Muscle layer of colon (tissue), 2 donors: ENCODE measurements at regions not wholly inside any gene's neighbourhood (a gene's known extent, or its start where the extent isn't known, plus 50 kb on each side); places are given as distances from the start of the nearest gene placed in this dataset.
A peak's percentile ranks its signal among the peaks of the same experiment; 100 is the strongest.
"Not testable (repeated sequence)": the region's sequence is repeated elsewhere in the genome, so short reads cannot be mapped to it uniquely, and the experiment has no call there.

Source experiments
- H3K27ac ChIP-seq: one replicate; pipeline ENCODE4 v1.7.0; 2013; ENCODE audit warnings: low read depth, mild to moderate bottlenecking, low read length, moderate library complexity
- H3K27me3 ChIP-seq, 2 donors: one replicate each; pipeline ENCODE4 v1.7.0; 2013; ENCODE audit warnings: low read length in 2 of 2, mild to moderate bottlenecking in 2 of 2; ENCODE audit not compliant: insufficient read depth in 2 of 2, control insufficient read depth in 1 of 2
- H3K36me3 ChIP-seq: one replicate; pipeline ENCODE4 v1.7.0; 2013; ENCODE audit warnings: mild to moderate bottlenecking, low read length; ENCODE audit not compliant: insufficient read depth
- H3K4me1 ChIP-seq: one replicate; pipeline ENCODE4 v1.7.0; 2013; ENCODE audit warnings: mild to moderate bottlenecking, low read length; ENCODE audit not compliant: insufficient read depth
- H3K4me3 ChIP-seq, 2 donors: one replicate each; pipeline ENCODE4 v1.7.0; 2013; ENCODE audit warnings: low read length in 2 of 2, low read depth in 1 of 2, mild to moderate bottlenecking in 1 of 2, moderate library complexity in 1 of 2
- H3K9ac ChIP-seq: one replicate; pipeline ENCODE4 v1.7.0; 2013; ENCODE audit warnings: low read length
- H3K9me3 ChIP-seq: one replicate; pipeline ENCODE4 v1.7.0; 2013; ENCODE audit warnings: mild to moderate bottlenecking, low read length
- donor health status: abdominal sarcoma.
- donor health status: Adenocarcinoma of cecum.

- Histone ChIP-seq H3K4me1 (peaks cover 14% of the 10 kb centered on the region), H3K9me3 (no peaks in the 10 kb centered on the region), H3K9ac (no peak overlapping the region), H3K4me3 (no peak overlapping the region), H3K27me3 (no peaks in the 10 kb centered on the region), H3K27ac (no peak overlapping the region), H3K36me3 (no peaks in the 10 kb centered on the region)
These were observed 258.0 kb upstream of the SOX4 start for GRCh38 chr6:21335591-21335990.

- Histone ChIP-seq H3K4me3 (no peak overlapping the region), H3K27me3 (no peaks in the 10 kb centered on the region), H3K9ac (no peak overlapping the region), H3K36me3 (no peaks in the 10 kb centered on the region), H3K9me3 (no peaks in the 10 kb centered on the region), H3K4me1 (no peaks in the 10 kb centered on the region), H3K27ac (no peak overlapping the region)
These were observed 256.3 kb upstream of the SOX4 start for GRCh38 chr6:21337263-21337662.

DNA sequence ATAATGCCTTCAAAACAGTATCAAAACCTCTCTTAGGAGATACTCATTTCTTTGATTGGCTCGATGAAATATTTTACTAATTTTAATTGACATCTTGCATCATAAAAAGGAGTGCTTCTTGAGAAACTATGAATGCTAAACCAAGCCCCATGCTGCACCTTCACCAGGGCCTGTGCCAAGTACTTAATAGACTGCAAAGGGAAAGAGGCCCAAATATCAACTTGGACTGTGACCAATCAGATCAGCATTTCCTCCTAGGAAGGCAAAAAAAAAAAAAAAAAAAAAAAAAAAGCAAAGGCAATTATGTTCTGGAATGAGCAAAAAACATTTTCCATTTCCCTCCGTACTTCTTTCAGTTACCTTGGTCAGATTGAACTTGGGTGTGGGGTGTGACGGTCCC lies 253.0 kb upstream of the SOX4 start:
- H3K27ac ChIP-seq, result no peak overlapping the region
- H3K36me3 ChIP-seq, result no peaks in the 10 kb centered on the region
- peaks cover 5% of the 10 kb centered on the region for H3K4me1 ChIP-seq
- no peaks in the 10 kb centered on the region for H3K9me3 ChIP-seq
- no peak overlapping the region for H3K4me3 ChIP-seq
- no peak overlapping the region for H3K9ac ChIP-seq
- no peaks in the 10 kb centered on the region for H3K27me3 ChIP-seq

DNA sequence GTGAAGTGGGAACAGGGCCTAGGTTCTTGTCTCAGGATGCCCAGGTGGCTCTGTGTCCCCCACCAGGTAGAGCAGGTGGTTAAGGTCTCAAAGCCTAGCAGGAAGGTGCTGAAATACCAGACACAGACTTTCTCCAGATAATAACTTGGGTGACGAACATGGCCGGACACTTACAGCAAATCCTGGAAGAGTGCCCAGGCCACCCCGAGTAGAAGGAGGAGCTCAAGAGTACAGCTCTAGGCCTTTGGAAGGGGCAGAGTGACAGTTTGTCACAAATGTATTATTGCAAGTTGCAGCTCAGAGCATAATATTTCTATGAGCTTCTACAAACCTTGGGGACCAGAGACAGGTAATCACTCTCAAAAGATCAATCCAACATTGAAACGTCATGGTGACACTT lies 251.6 kb upstream of the SOX4 start:
- H3K9me3 ChIP-seq, result no peaks in the 10 kb centered on the region
- H3K9ac ChIP-seq, result no peak overlapping the region
- H3K4me1 ChIP-seq, result peaks cover 5% of the 10 kb centered on the region
- no peaks in the 10 kb centered on the region for H3K27me3 ChIP-seq
- no peak overlapping the region for H3K4me3 ChIP-seq
- H3K36me3 ChIP-seq, result no peaks in the 10 kb centered on the region
- no peak overlapping the region for H3K27ac ChIP-seq

GRCh38 chr6:21342501-21342900 lies 251.1 kb upstream of the SOX4 start:
- Histone ChIP-seq H3K27ac (no peak overlapping the region), H3K27me3 (no peaks in the 10 kb centered on the region), H3K4me1 (peaks cover 5% of the 10 kb centered on the region), H3K9me3 (no peaks in the 10 kb centered on the region), H3K36me3 (no peaks in the 10 kb centered on the region), H3K9ac (no peak overlapping the region), H3K4me3 (no peak overlapping the region)

DNA sequence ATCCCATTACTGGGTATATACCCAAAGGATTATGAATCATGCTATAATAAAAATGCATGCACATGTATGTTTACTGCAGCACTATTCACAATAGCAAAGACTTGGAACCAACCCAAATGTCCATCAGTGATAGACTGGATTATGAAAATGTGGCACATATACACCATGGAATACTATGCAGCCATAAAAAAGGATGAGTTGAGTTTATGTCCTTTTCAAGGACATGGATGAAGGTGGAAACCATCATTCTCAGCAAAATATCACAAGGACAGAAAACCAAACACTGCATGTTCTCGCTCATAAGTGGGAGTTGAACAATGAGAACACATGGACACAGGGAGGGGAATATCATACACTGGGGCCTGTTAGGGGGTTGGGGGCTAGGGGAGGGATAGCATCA lies 247.8 kb upstream of the SOX4 start:
- H3K9ac ChIP-seq, H3K27me3 ChIP-seq, H3K27ac ChIP-seq, H3K4me3 ChIP-seq, H3K36me3 ChIP-seq, H3K9me3 ChIP-seq: not testable (repeated sequence)
- peaks cover 22% of the 10 kb centered on the region for H3K4me1 ChIP-seq

DNA sequence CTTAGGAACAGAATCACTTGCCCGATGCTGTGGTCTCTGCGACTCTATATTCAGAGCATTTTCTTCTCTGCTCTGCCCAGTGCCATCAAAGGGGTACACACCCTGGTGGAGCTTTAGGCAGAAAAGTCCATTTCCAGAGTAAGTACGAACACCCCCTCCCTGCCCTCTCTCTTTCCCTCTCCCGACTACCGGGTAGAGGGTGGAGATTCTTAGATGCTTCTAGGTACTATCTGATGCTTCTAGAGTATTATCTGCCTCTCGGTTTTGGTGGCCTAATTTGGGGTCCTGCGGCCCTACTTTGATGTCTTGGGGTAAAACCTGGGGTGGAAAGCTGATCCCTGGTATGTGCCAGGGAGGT lies 245.4 kb upstream of the SOX4 start:
- Histone ChIP-seq H3K27me3 (no peaks in the 10 kb centered on the region), H3K9ac (no peak overlapping the region), H3K27ac (no peak overlapping the region), H3K9me3 (no peaks in the 10 kb centered on the region), H3K36me3 (no peaks in the 10 kb centered on the region), H3K4me1 (peaks cover 16% of the 10 kb centered on the region), H3K4me3 (no peak overlapping the region)

GRCh38 chr6:21348504-21349195 lies 244.9 kb upstream of the SOX4 start:
- peaks cover 16% of the 10 kb centered on the region for H3K4me1 ChIP-seq
- H3K9me3 ChIP-seq, result no peaks in the 10 kb centered on the region
- H3K9ac ChIP-seq, result no peak overlapping the region
- peak overlapping the region in 1 of 2 donors; percentile 24 for H3K4me3 ChIP-seq
- H3K36me3 ChIP-seq, result no peaks in the 10 kb centered on the region
- H3K27me3 ChIP-seq, result no peaks in the 10 kb centered on the region
- no peak overlapping the region for H3K27ac ChIP-seq

DNA sequence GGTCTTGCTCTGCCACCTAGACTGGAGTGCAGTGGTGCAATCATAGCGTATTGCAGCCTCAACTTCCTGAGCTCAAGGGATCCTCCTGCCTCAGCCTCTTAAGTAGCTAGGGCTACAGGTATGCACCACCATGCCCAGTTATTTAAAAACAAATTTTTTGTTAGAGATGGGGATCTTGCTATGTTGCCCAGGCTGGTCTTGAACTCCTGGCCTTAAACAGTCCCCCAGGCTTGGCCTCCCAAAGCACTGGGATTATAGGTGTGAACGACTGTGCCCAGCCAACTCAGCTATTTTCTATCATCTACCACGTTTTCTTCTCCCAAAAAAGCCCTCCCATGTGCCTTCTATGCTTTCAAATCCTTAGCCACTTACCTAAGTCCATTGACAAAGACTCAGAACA lies 243.7 kb upstream of the SOX4 start:
- H3K9ac ChIP-seq, result no peak overlapping the region
- no peaks in the 10 kb centered on the region for H3K9me3 ChIP-seq
- H3K4me3 ChIP-seq, result no peak overlapping the region
- no peak overlapping the region for H3K27ac ChIP-seq
- H3K27me3 ChIP-seq, result no peaks in the 10 kb centered on the region
- H3K4me1 ChIP-seq, result peaks cover 16% of the 10 kb centered on the region
- H3K36me3 ChIP-seq, result no peaks in the 10 kb centered on the region

- Histone ChIP-seq H3K27ac (no peak overlapping the region), H3K9me3 (no peaks in the 10 kb centered on the region), H3K27me3 (no peaks in the 10 kb centered on the region), H3K36me3 (no peaks in the 10 kb centered on the region), H3K4me3 (no peak overlapping the region), H3K9ac (no peak overlapping the region), H3K4me1 (peaks cover 16% of the 10 kb centered on the region)
These were observed 242.6 kb upstream of the SOX4 start for GRCh38 chr6:21350926-21351325.

DNA sequence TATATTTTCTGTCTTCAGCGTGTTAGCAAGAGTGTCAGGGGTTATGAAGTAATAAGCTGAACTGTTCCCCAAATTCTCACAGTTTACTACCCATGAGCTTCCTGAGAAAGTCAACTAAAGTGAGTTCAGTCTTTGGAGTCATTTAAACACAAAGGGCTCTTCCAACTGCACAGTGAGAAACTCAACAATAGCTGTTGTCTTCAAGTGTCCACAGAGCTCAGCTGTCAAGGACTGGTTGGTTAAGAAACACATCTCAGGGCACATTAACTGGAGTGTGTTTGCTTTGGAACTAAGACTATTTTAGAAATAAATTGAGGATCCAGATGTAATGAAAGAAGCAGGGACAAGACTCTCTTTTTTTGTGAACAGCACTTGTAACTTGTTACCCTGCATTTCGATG lies 241.4 kb upstream of the SOX4 start:
- Histone ChIP-seq H3K9ac (no peak overlapping the region), H3K27me3 (no peaks in the 10 kb centered on the region), H3K9me3 (no peaks in the 10 kb centered on the region), H3K27ac (no peak overlapping the region), H3K36me3 (no peaks in the 10 kb centered on the region), H3K4me1 (peaks cover 16% of the 10 kb centered on the region), H3K4me3 (no peak overlapping the region)

GRCh38 chr6:21354805-21355238 lies 238.7 kb upstream of the SOX4 start:
- H3K27ac ChIP-seq, result no peak overlapping the region
- H3K9ac ChIP-seq, result no peak overlapping the region
- H3K36me3 ChIP-seq, result no peaks in the 10 kb centered on the region
- no peaks in the 10 kb centered on the region for H3K4me1 ChIP-seq
- no peaks in the 10 kb centered on the region for H3K27me3 ChIP-seq
- no peaks in the 10 kb centered on the region for H3K9me3 ChIP-seq
- no peak overlapping the region for H3K4me3 ChIP-seq
